ENCODE measurements at regions not wholly inside any gene's neighbourhood (a gene's known extent, or its start where the extent isn't known, plus 50 kb on each side); places are given as distances from the start of the nearest gene placed in this dataset.

DNA sequence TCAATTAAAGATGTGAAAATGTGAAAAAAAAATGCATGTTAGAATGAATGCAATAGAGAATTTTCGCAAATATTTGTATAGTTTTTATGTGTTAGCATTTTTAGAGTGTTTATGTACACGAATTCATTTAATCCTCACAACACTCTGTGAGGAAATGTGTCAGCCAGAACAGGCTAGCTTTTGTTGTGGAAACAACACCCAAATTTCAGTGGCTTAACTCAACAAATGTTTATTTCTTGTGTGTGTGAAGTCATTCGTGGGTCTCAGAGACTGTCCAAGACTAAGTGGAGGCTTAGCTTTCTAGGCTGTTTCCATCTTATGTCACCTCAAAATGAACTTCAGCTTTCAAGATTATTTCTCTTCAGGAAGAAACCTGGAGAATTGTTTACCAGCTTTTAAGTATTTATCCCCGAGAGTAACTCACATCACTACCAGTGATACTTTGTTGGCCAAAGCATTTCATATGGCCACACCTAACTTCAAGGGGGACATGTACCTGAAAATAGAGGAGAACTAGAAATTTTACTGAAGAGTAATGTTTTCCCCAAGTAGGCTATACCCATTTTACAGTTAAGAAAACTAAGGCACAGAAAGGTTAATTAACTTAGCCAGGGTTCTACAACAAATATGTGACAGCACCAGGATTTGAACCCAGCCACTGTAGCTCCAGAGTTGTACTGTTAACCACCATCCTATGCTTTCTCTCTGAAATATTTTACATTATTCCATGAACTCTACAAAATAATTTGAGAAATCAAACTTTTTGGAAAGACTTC lies 306.1 kb downstream of the QKI start:
- Histone ChIP-seq H3K4me2 (ENCODE audit: control insufficient read depth, extremely low read depth, insufficient read depth, low read depth, low read length) (no peak overlapping the region), H3K27me3 (ENCODE audit: control insufficient read depth, extremely low read depth, insufficient read depth, low read length) (no peaks in the 10 kb centered on the region), H2AFZ (ENCODE audit: control insufficient read depth, low read length) (no peak overlapping the region), H3K9me3 (ENCODE audit: control insufficient read depth, low read depth, low read length) (no peaks in the 10 kb centered on the region), H3K9me1 (ENCODE audit: control insufficient read depth, extremely low read depth, insufficient read depth, low read length) (no peaks in the 10 kb centered on the region), H4K20me1 (ENCODE audit: control insufficient read depth, extremely low read depth, insufficient read depth, low read length) (no peaks in the 10 kb centered on the region), H3K4me1 (ENCODE audit: control insufficient read depth, extremely low read depth, insufficient read depth, low read length) (no peaks in the 10 kb centered on the region), H3K9ac (ENCODE audit: control insufficient read depth, extremely low read depth, insufficient read depth, low read length) (no peak overlapping the region), H3K4me3 (ENCODE audit: control insufficient read depth in 2 of 3, extremely low read depth in 1 of 3, insufficient read depth in 2 of 3, low read depth in 1 of 3, low read length in 3 of 3) (no peak overlapping the region), H3K36me3 (ENCODE audit: control insufficient read depth in 2 of 2, extremely low read depth in 1 of 2, insufficient read depth in 2 of 2, low read length in 2 of 2) (no peaks in the 10 kb centered on the region), H3K79me2 (ENCODE audit: control insufficient read depth, insufficient read depth, low read length) (no peaks in the 10 kb centered on the region), H3K27ac (ENCODE audit: control insufficient read depth, insufficient read depth, low read length) (no peak overlapping the region)
- DNase-seq (ENCODE audit: low read depth, low spot score): no peak
- FAIRE-seq: no peak
- dilution Hi-C loops (cut with MboI; ENCODE audit: extremely low pct_ligation_motif_present, low sequenced_read_pairs): no loop called here
- TF ChIP-seq EZH2 (IDR thresholded peaks at IDR 0.05; ENCODE audit: low read length): no peak
- TF ChIP-seq, protein P1, sequence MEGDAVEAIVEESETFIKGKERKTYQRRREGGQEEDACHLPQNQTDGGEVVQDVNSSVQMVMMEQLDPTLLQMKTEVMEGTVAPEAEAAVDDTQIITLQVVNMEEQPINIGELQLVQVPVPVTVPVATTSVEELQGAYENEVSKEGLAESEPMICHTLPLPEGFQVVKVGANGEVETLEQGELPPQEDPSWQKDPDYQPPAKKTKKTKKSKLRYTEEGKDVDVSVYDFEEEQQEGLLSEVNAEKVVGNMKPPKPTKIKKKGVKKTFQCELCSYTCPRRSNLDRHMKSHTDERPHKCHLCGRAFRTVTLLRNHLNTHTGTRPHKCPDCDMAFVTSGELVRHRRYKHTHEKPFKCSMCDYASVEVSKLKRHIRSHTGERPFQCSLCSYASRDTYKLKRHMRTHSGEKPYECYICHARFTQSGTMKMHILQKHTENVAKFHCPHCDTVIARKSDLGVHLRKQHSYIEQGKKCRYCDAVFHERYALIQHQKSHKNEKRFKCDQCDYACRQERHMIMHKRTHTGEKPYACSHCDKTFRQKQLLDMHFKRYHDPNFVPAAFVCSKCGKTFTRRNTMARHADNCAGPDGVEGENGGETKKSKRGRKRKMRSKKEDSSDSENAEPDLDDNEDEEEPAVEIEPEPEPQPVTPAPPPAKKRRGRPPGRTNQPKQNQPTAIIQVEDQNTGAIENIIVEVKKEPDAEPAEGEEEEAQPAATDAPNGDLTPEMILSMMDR (optimal IDR thresholded peaks at IDR 0.05 in 1 of 3, IDR thresholded peaks at IDR 0.05 in 1 of 3, conservative IDR thresholded peaks at IDR 0.05 in 1 of 3; ENCODE audit: extremely low read depth in 1 of 3, insufficient read depth in 2 of 3, low read length in 3 of 3): no peak

DNA sequence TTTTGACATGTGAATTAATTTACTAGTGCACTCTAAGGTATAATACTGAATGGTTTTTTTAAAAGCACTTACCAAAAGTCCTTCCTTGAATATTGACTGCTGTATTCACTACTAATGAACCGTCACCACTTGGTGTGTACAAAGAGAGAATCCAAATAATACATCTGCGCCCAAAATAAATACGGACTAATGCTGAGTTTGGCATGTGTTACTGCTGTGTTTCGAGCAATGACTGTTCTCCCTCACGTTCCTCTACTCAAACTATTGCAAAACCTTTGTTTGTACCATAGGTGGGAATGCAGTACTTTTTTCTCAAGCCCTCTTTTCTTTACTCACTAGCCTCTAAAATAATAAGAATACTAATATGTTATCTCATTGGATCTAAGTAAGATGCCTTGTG lies 305.5 kb downstream of the QKI start:
- FAIRE-seq (no peak), DNase-seq (ENCODE audit: low read depth, low spot score) (no peak)
- H3K4me2 ChIP-seq (ENCODE audit: control insufficient read depth, extremely low read depth, insufficient read depth, low read depth, low read length): no peak overlapping the region
- no peaks in the 10 kb centered on the region for H3K27me3 ChIP-seq (ENCODE audit: control insufficient read depth, extremely low read depth, insufficient read depth, low read length)
- H3K4me1 ChIP-seq (ENCODE audit: control insufficient read depth, extremely low read depth, insufficient read depth, low read length): no peaks in the 10 kb centered on the region
- no peak overlapping the region for H3K9ac ChIP-seq (ENCODE audit: control insufficient read depth, extremely low read depth, insufficient read depth, low read length)
- no peaks in the 10 kb centered on the region for H3K9me1 ChIP-seq (ENCODE audit: control insufficient read depth, extremely low read depth, insufficient read depth, low read length)
- no peak overlapping the region for H2AFZ ChIP-seq (ENCODE audit: control insufficient read depth, low read length)
- no peak overlapping the region for H3K27ac ChIP-seq (ENCODE audit: control insufficient read depth, insufficient read depth, low read length)
- H3K36me3 ChIP-seq (ENCODE audit: control insufficient read depth in 2 of 2, extremely low read depth in 1 of 2, insufficient read depth in 2 of 2, low read length in 2 of 2): no peaks in the 10 kb centered on the region
- no peaks in the 10 kb centered on the region for H3K9me3 ChIP-seq (ENCODE audit: control insufficient read depth, low read depth, low read length)
- H3K79me2 ChIP-seq (ENCODE audit: control insufficient read depth, insufficient read depth, low read length): no peaks in the 10 kb centered on the region
- no peak overlapping the region for H3K4me3 ChIP-seq (ENCODE audit: control insufficient read depth in 2 of 3, extremely low read depth in 1 of 3, insufficient read depth in 2 of 3, low read depth in 1 of 3, low read length in 3 of 3)
- dilution Hi-C loops (cut with MboI; ENCODE audit: extremely low pct_ligation_motif_present, low sequenced_read_pairs): no loop called here
- H4K20me1 ChIP-seq (ENCODE audit: control insufficient read depth, extremely low read depth, insufficient read depth, low read length): no peaks in the 10 kb centered on the region
- TF ChIP-seq, protein P1 (optimal IDR thresholded peaks at IDR 0.05 in 1 of 3, IDR thresholded peaks at IDR 0.05 in 1 of 3, conservative IDR thresholded peaks at IDR 0.05 in 1 of 3; ENCODE audit: extremely low read depth in 1 of 3, insufficient read depth in 2 of 3, low read length in 3 of 3): no peak
- no peak for TF ChIP-seq EZH2 (IDR thresholded peaks at IDR 0.05; ENCODE audit: low read length)

Measured in keratinocyte (primary cell).